GM19240 (cell line): ENCODE measurements at regions not wholly inside any gene's neighbourhood (a gene's known extent, or its start where the extent isn't known, plus 50 kb on each side); places are given as distances from the start of the nearest gene placed in this dataset.
"Not testable (repeated sequence)": the region's sequence is repeated elsewhere in the genome, so short reads cannot be mapped to it uniquely, and the experiment has no call there.

Experiments
- DNase-seq: peaks from one replicate; pipeline ENCODE4 v3.0.0; 2011; ENCODE audit warnings: low spot score; ENCODE audit not compliant: insufficient read length

GRCh38 chr13:21261487-21262216, 85.2 kb downstream of the MRPL57 start:
- DNase-seq, result not testable (repeated sequence)

GRCh38 chr13:21263909-21264308, 87.5 kb downstream of the MRPL57 start:
- not testable (repeated sequence) for DNase-seq

- not testable (repeated sequence) for DNase-seq
Measured at GRCh38 chr13:21268485-21268884, 92.0 kb downstream of the MRPL57 start.

GRCh38 chr13:21272439-21272838, 96.0 kb downstream of the MRPL57 start:
- not testable (repeated sequence) for DNase-seq

GRCh38 chr13:21274457-21274856, 98.0 kb downstream of the MRPL57 start:
- not testable (repeated sequence) for DNase-seq

GRCh38 chr13:21282065-21282464, 105.6 kb downstream of the MRPL57 start:
- DNase-seq, result no peak

GRCh38 chr13:21287331-21287907, 111.0 kb downstream of the MRPL57 start:
- DNase-seq, result no peak

- DNase-seq, result no peak
Measured at GRCh38 chr13:21289475-21289874, 113.0 kb downstream of the MRPL57 start.

- not testable (repeated sequence) for DNase-seq
Measured at GRCh38 chr13:21290442-21291002, 114.1 kb downstream of the MRPL57 start.

- no peak for DNase-seq
Measured at GRCh38 chr13:21291840-21292239, 115.4 kb downstream of the MRPL57 start.

- DNase-seq, result not testable (repeated sequence)
Measured at GRCh38 chr13:21296991-21297390, 120.5 kb downstream of the MRPL57 start.

GRCh38 chr13:21297447-21297846, 121.0 kb downstream of the MRPL57 start:
- no peak for DNase-seq

- peak; percentile 83 for DNase-seq
Measured at GRCh38 chr13:21297914-21298831, 121.7 kb downstream of the MRPL57 start.

GRCh38 chr13:21304256-21304655, 127.8 kb downstream of the MRPL57 start:
- no peak for DNase-seq

GRCh38 chr13:21306300-21307073, 130.0 kb downstream of the MRPL57 start:
- DNase-seq, result not testable (repeated sequence)

- DNase-seq, result not testable (repeated sequence)
Measured at GRCh38 chr13:21307158-21307557, 130.7 kb downstream of the MRPL57 start.

- DNase-seq, result no peak
Measured at GRCh38 chr13:21308906-21309305, 132.4 kb downstream of the MRPL57 start.

- no peak for DNase-seq
Measured at GRCh38 chr13:21309542-21310172, 133.2 kb downstream of the MRPL57 start.

- DNase-seq, result no peak
Measured at GRCh38 chr13:21310220-21310619, 133.8 kb downstream of the MRPL57 start.

- DNase-seq, result not testable (repeated sequence)
Measured at GRCh38 chr13:21314976-21315375, 138.5 kb downstream of the MRPL57 start.
